ENCODE measurements at regions not wholly inside any gene's neighbourhood (a gene's known extent, or its start where the extent isn't known, plus 50 kb on each side); places are given as distances from the start of the nearest gene placed in this dataset.

- TF ChIP-seq, protein P1, sequence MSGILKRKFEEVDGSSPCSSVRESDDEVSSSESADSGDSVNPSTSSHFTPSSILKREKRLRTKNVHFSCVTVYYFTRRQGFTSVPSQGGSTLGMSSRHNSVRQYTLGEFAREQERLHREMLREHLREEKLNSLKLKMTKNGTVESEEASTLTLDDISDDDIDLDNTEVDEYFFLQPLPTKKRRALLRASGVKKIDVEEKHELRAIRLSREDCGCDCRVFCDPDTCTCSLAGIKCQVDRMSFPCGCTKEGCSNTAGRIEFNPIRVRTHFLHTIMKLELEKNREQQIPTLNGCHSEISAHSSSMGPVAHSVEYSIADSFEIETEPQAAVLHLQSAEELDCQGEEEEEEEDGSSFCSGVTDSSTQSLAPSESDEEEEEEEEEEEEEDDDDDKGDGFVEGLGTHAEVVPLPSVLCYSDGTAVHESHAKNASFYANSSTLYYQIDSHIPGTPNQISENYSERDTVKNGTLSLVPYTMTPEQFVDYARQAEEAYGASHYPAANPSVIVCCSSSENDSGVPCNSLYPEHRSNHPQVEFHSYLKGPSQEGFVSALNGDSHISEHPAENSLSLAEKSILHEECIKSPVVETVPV (CRISPR knock-in tag; IDR thresholded peaks at IDR 0.05) = no peak
- TF ChIP-seq GLIS3 (CRISPR knock-in tag; IDR thresholded peaks at IDR 0.05) (no peak), BACH2 (CRISPR knock-in tag; IDR thresholded peaks at IDR 0.05; ENCODE audit: borderline replicate concordance) (no peak), RARB (CRISPR knock-in tag; IDR thresholded peaks at IDR 0.05) (no peak)
These were observed 126.3 kb downstream of the C6orf118 start (continued) for GRCh38 chr6:165183071-165183470.

- TF ChIP-seq, protein P2, sequence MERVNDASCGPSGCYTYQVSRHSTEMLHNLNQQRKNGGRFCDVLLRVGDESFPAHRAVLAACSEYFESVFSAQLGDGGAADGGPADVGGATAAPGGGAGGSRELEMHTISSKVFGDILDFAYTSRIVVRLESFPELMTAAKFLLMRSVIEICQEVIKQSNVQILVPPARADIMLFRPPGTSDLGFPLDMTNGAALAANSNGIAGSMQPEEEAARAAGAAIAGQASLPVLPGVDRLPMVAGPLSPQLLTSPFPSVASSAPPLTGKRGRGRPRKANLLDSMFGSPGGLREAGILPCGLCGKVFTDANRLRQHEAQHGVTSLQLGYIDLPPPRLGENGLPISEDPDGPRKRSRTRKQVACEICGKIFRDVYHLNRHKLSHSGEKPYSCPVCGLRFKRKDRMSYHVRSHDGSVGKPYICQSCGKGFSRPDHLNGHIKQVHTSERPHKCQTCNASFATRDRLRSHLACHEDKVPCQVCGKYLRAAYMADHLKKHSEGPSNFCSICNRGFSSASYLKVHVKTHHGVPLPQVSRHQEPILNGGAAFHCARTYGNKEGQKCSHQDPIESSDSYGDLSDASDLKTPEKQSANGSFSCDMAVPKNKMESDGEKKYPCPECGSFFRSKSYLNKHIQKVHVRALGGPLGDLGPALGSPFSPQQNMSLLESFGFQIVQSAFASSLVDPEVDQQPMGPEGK (CRISPR knock-in tag; IDR thresholded peaks at IDR 0.05; ENCODE audit: borderline replicate concordance) = no peak
- TF ChIP-seq ESRRG (CRISPR knock-in tag; IDR thresholded peaks at IDR 0.05) (no peak), ZNF8 (CRISPR knock-in tag; IDR thresholded peaks at IDR 0.05) (no peak), SNAI2 (CRISPR knock-in tag; IDR thresholded peaks at IDR 0.05) (no peak), GLIS3 (CRISPR knock-in tag; IDR thresholded peaks at IDR 0.05) (no peak), RARB (CRISPR knock-in tag; IDR thresholded peaks at IDR 0.05) (no peak), ZFP30 (CRISPR knock-in tag; IDR thresholded peaks at IDR 0.05) (no peak), OSR1 (CRISPR knock-in tag; IDR thresholded peaks at IDR 0.05) (no peak), ZFP3 (CRISPR knock-in tag; IDR thresholded peaks at IDR 0.05) (no peak), PPARA (CRISPR knock-in tag; IDR thresholded peaks at IDR 0.05; ENCODE audit: borderline replicate concordance) (no peak), BACH2 (CRISPR knock-in tag; IDR thresholded peaks at IDR 0.05; ENCODE audit: borderline replicate concordance) (no peak), ZC3H10 (CRISPR knock-in tag; IDR thresholded peaks at IDR 0.05) (no peak), TOX (CRISPR knock-in tag; IDR thresholded peaks at IDR 0.05; ENCODE audit: borderline replicate concordance) (no peak), ZNF70 (CRISPR knock-in tag; IDR thresholded peaks at IDR 0.05) (no peak), POU6F1 (CRISPR knock-in tag; IDR thresholded peaks at IDR 0.05; ENCODE audit: borderline replicate concordance, low read depth) (no peak), TCF4 (CRISPR knock-in tag; IDR thresholded peaks at IDR 0.05; ENCODE audit: borderline replicate concordance) (no peak), CSDC2 (CRISPR knock-in tag; IDR thresholded peaks at IDR 0.05) (no peak), ARNTL (CRISPR knock-in tag; IDR thresholded peaks at IDR 0.05; ENCODE audit: borderline replicate concordance, low read depth) (no peak)
- TF ChIP-seq, protein P3, sequence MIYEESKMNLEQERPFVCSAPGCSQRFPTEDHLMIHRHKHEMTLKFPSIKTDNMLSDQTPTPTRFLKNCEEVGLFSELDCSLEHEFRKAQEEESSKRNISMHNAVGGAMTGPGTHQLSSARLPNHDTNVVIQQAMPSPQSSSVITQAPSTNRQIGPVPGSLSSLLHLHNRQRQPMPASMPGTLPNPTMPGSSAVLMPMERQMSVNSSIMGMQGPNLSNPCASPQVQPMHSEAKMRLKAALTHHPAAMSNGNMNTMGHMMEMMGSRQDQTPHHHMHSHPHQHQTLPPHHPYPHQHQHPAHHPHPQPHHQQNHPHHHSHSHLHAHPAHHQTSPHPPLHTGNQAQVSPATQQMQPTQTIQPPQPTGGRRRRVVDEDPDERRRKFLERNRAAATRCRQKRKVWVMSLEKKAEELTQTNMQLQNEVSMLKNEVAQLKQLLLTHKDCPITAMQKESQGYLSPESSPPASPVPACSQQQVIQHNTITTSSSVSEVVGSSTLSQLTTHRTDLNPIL (CRISPR knock-in tag; IDR thresholded peaks at IDR 0.05; ENCODE audit: low read depth) = no peak
- no peak for ATAC-seq
These were observed 127.4 kb downstream of the C6orf118 start for GRCh38 chr6:165181951-165182414.

GRCh38 chr6:165178056-165178455, 131.3 kb downstream of the C6orf118 start:
- TF ChIP-seq ESRRG (CRISPR knock-in tag; IDR thresholded peaks at IDR 0.05) (no peak), ISL1 (CRISPR knock-in tag; IDR thresholded peaks at IDR 0.05) (no peak), CSDC2 (CRISPR knock-in tag; IDR thresholded peaks at IDR 0.05) (no peak), BACH2 (CRISPR knock-in tag; IDR thresholded peaks at IDR 0.05; ENCODE audit: borderline replicate concordance) (no peak), ZFP30 (CRISPR knock-in tag; IDR thresholded peaks at IDR 0.05) (no peak)
- no peak for ATAC-seq

DNA sequence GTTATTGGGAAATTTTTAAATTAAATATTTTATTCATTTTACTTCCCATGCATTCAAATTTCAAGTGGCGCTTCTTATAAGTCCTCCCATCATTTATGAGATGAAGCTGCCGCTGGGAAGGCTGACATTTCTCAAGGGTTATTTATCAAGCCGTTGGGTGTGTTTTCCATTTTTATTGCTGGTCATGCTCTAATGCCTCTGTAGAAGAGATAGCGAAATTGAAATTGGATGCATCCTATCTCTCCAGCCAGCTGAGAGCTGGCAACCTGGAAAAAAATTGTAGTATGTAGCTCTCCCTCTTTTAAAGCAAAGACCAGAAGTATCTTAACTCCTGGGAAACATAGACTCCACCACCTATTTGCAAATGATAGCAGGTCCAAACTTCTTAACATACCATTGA, 135.9 kb downstream of the C6orf118 start:
- ATAC-seq = no peak

More for the DNA sequence above, 135.9 kb downstream of the C6orf118 start:
- TF ChIP-seq GLIS3 (CRISPR knock-in tag; IDR thresholded peaks at IDR 0.05) = no peak
- TF ChIP-seq, protein P3 (CRISPR knock-in tag; IDR thresholded peaks at IDR 0.05; ENCODE audit: low read depth) = no peak
- TF ChIP-seq TOX (CRISPR knock-in tag; IDR thresholded peaks at IDR 0.05; ENCODE audit: borderline replicate concordance) = no peak
- TF ChIP-seq POU6F1 (CRISPR knock-in tag; IDR thresholded peaks at IDR 0.05; ENCODE audit: borderline replicate concordance, low read depth) = no peak
- no peak for TF ChIP-seq ZNF565 (CRISPR knock-in tag; conservative IDR thresholded peaks at IDR 0.05; ENCODE audit: low read depth)
- no peak for TF ChIP-seq CSDC2 (CRISPR knock-in tag; IDR thresholded peaks at IDR 0.05)

Data from SK-N-SH treated with all-trans-retinoic acid at 6 μM for 48 hours (cell line).